Body of pancreas (tissue), 4 donors: ENCODE measurements at regions not wholly inside any gene's neighbourhood (a gene's known extent, or its start where the extent isn't known, plus 50 kb on each side); places are given as distances from the start of the nearest gene placed in this dataset.

Experiments used
- ATAC-seq: fragments of 150-250 bp; one replicate; pipeline ENCODE4 v1.9.1; 2016
- DNase-seq, 4 donors: peaks; one replicate each; pipeline ENCODE4 v3.0.0-alpha.2; 2019
- H3K27ac ChIP-seq, 4 donors: fragments of 200-600 bp; sonication (generic); 1 replicate in 3 of 4; 2 replicates in 1 of 4; pipeline versions ENCODE4 v1.5.1 to v1.6.1; 2016 to 2019; ENCODE audit warnings: mild to moderate bottlenecking in 1 of 4, mixed read lengths in 1 of 4, moderate library complexity in 1 of 4
- H3K27me3 ChIP-seq, 2 donors: fragments of 200-600 bp; sonication (generic); one replicate each; pipeline ENCODE4 v1.6.0; 2016; ENCODE audit warnings: mild to moderate bottlenecking in 1 of 2
- H3K36me3 ChIP-seq, 2 donors: fragments of 200-600 bp; sonication (generic); replicated peaks in 1 of 2; 2 replicates each; pipeline ENCODE4 v1.5.1; 2016; ENCODE audit warnings: low read depth in 2 of 2; ENCODE audit not compliant: insufficient read depth in 1 of 2
- H3K4me1 ChIP-seq: fragments of 200-600 bp; sonication (generic); one replicate; pipeline ENCODE4 v1.6.0; 2016
- H3K4me3 ChIP-seq, 2 donors: fragments of 200-600 bp; sonication (generic); 1 replicate in 1 of 2; 2 replicates in 1 of 2; pipeline ENCODE4 v1.5.1; 2016 to 2019
- H3K9me3 ChIP-seq, 3 donors: fragments of 200-600 bp; sonication (generic); 1 replicate in 2 of 3; 2 replicates in 1 of 3; pipeline ENCODE4 v1.5.1; 2016
- CTCF ChIP-seq, 7 experiments: fragments of 450-650 bp in 4 of 7; fragments of 200-600 bp in 3 of 7; sonication (generic) in 3 of 7; IDR thresholded peaks; one replicate each; pipeline ENCODE4 v1.5.1; 2016 to 2019; ENCODE audit warnings: antibody characterized with exemption in 7 of 7
- POLR2A ChIP-seq, 3 donors: fragments of 450-650 bp; IDR thresholded peaks; one replicate each; pipeline ENCODE4 v1.6.1; 2016; ENCODE audit warnings: antibody characterized with exemption in 3 of 3, mild to moderate bottlenecking in 2 of 3
- WGBS, 2 donors: methylation state at CpG; one replicate each; pipeline ENCODE4 v1.1.5; 2017; 5-methylcytosine and 5-hydroxymethylcytosine counted together
- intact Hi-C: fragments of 100-400 bp; cut with DNase I; formaldehyde crosslinking; loops from one replicate; pipeline ENCODE4 v1.15.1; 2023

GRCh38 chr11:106218106-106218505 is 140.6 kb downstream of the AASDHPPT start:
- H3K4me1 ChIP-seq, result peaks cover 14% of the 10 kb centered on the region
- 79 to 89% methylated on average over 3 of the region's 3 CpGs for WGBS, 2 donors
- H3K27me3 ChIP-seq, result no peaks in the 10 kb centered on the region
- ATAC-seq (no peak), DNase-seq (no peak)
- TF ChIP-seq CTCF (IDR thresholded peaks at IDR 0.05) (no peak), POLR2A (IDR thresholded peaks at IDR 0.05) (no peak)
- H3K27ac ChIP-seq, result no peak overlapping the region
- H3K4me3 ChIP-seq, result no peak overlapping the region
- peaks cover 0 to 8% (median 0%) of the 10 kb centered on the region in 3 donors for H3K9me3 ChIP-seq
- no peaks in the 10 kb centered on the region for H3K36me3 ChIP-seq
- intact Hi-C loops, result no loop called here

- Histone ChIP-seq H3K36me3 (no peaks in the 10 kb centered on the region), H3K27me3 (no peaks in the 10 kb centered on the region), H3K27ac (no peak overlapping the region), H3K4me3 (no peak overlapping the region), H3K4me1 (no peaks in the 10 kb centered on the region), H3K9me3 (peaks cover 0 to 11% (median 0%) of the 10 kb centered on the region in 3 donors)
- intact Hi-C loops, result no loop called here
- TF ChIP-seq POLR2A (IDR thresholded peaks at IDR 0.05), result no peak
- no peak for TF ChIP-seq CTCF (IDR thresholded peaks at IDR 0.05)
- ATAC-seq (no peak), DNase-seq (no peak)
- WGBS, 2 donors, result 84 to 86% methylated on average over 4 of the region's 4 CpGs
These were observed 145.2 kb downstream of the AASDHPPT start for GRCh38 chr11:106222626-106223025.

- H3K9me3 ChIP-seq, result peaks cover 0 to 11% (median 0%) of the 10 kb centered on the region in 3 donors
- intact Hi-C loops, result no loop called here
- no peak for TF ChIP-seq CTCF (IDR thresholded peaks at IDR 0.05)
- no peak for TF ChIP-seq POLR2A (IDR thresholded peaks at IDR 0.05)
- H3K4me3 ChIP-seq, result no peak overlapping the region
- no peaks in the 10 kb centered on the region for H3K36me3 ChIP-seq
- DNase-seq, result no peak
- WGBS, 2 donors, result 0% methylated on average over 1 of the region's 1 CpG
- no peaks in the 10 kb centered on the region for H3K27me3 ChIP-seq
- H3K27ac ChIP-seq, result no peak overlapping the region
- ATAC-seq, result no peak
- H3K4me1 ChIP-seq, result no peaks in the 10 kb centered on the region
These were observed 146.7 kb downstream of the AASDHPPT start for GRCh38 chr11:106224172-106224571.

- Histone ChIP-seq H3K27ac (no peak overlapping the region), H3K4me1 (no peaks in the 10 kb centered on the region), H3K4me3 (no peak overlapping the region), H3K9me3 (no peaks in the 10 kb centered on the region), H3K27me3 (no peaks in the 10 kb centered on the region), H3K36me3 (no peaks in the 10 kb centered on the region)
- 100% methylated on average over 1 of the region's 1 CpG for WGBS, 2 donors
- DNase-seq (no peak), ATAC-seq (no peak)
- intact Hi-C loops, result no loop called here
- TF ChIP-seq CTCF (IDR thresholded peaks at IDR 0.05) (no peak), POLR2A (IDR thresholded peaks at IDR 0.05) (no peak)
These were observed 151.5 kb downstream of the AASDHPPT start for GRCh38 chr11:106228996-106229395.

GRCh38 chr11:106231591-106231990 is 154.1 kb downstream of the AASDHPPT start:
- WGBS, 2 donors, result 42 to 49% methylated on average over 2 of the region's 2 CpGs
- TF ChIP-seq POLR2A (IDR thresholded peaks at IDR 0.05), result no peak
- peak in 5 of 7 experiments; percentile 19 to 63 (median 40) for TF ChIP-seq CTCF (IDR thresholded peaks at IDR 0.05)
- intact Hi-C loops, result no loop called here
- H3K4me3 ChIP-seq, result no peak overlapping the region
- no peaks in the 10 kb centered on the region for H3K36me3 ChIP-seq
- H3K4me1 ChIP-seq, result no peaks in the 10 kb centered on the region
- DNase-seq, result peak in 3 of 4 donors; percentile 20 to 43 (median 29)
- H3K9me3 ChIP-seq, result no peaks in the 10 kb centered on the region
- ATAC-seq, result no peak
- no peaks in the 10 kb centered on the region for H3K27me3 ChIP-seq
- no peak overlapping the region for H3K27ac ChIP-seq
